Endodermal cell (in vitro differentiated cells): ENCODE measurements at regions not wholly inside any gene's neighbourhood (a gene's known extent, or its start where the extent isn't known, plus 50 kb on each side); places are given as distances from the start of the nearest gene placed in this dataset.
A peak's percentile ranks its signal among the peaks of the same experiment; 100 is the strongest.

Source experiments
- DNase-seq: peaks from one replicate; pipeline ENCODE4 v3.0.0-alpha.2; 2017
- H3K27ac ChIP-seq: 2 replicates; pipeline ENCODE4 v1.5.1; 2013; ENCODE audit warnings: mild to moderate bottlenecking, low read depth, low read length, moderate library complexity
- H3K27me3 ChIP-seq: 2 replicates; pipeline ENCODE4 v1.6.1; 2013; ENCODE audit warnings: mild to moderate bottlenecking, low read length, moderate library complexity; ENCODE audit not compliant: insufficient read depth, control insufficient read depth, poor library complexity, severe bottlenecking
- H3K36me3 ChIP-seq: 2 replicates; pipeline ENCODE4 v1.7.0; 2013; ENCODE audit warnings: mild to moderate bottlenecking, low read length, moderate library complexity; ENCODE audit not compliant: control insufficient read depth, insufficient read depth
- H3K4me1 ChIP-seq: one replicate; pipeline ENCODE4 v1.7.0; 2013; ENCODE audit warnings: low read length; ENCODE audit not compliant: control insufficient read depth, insufficient read depth
- H3K4me3 ChIP-seq: 2 replicates; pipeline ENCODE4 v1.5.1; 2013; ENCODE audit warnings: mild to moderate bottlenecking, low read length, moderate library complexity
- H3K9ac ChIP-seq: 2 replicates; pipeline ENCODE4 v1.6.1; 2013; ENCODE audit warnings: mild to moderate bottlenecking, low read length, moderate library complexity; ENCODE audit not compliant: poor library complexity, severe bottlenecking; ENCODE audit errors: extremely low read depth
- H3K9me3 ChIP-seq: 2 replicates; pipeline ENCODE4 v1.6.1; 2013; ENCODE audit warnings: mild to moderate bottlenecking, low read length, moderate library complexity; ENCODE audit not compliant: control insufficient read depth
- H3K27ac Mint-ChIP-seq: 2 replicates; pipeline ENCODE4 v1.8.0; 2020; ENCODE audit warnings: mixed read lengths
- H3K27me3 Mint-ChIP-seq: 2 replicates; pipeline ENCODE4 v1.8.0; 2021; ENCODE audit warnings: mild to moderate bottlenecking, mixed read lengths; ENCODE audit not compliant: insufficient read depth
- H3K36me3 Mint-ChIP-seq: 2 replicates; pipeline ENCODE4 v1.8.0; 2020; ENCODE audit warnings: low read depth, mixed read lengths
- H3K4me1 Mint-ChIP-seq: 2 replicates; pipeline ENCODE4 v1.8.0; 2020; ENCODE audit warnings: mixed read lengths
- H3K4me3 Mint-ChIP-seq: 2 replicates; pipeline ENCODE4 v1.8.0; 2020; ENCODE audit warnings: mild to moderate bottlenecking, moderate library complexity, mixed read lengths
- H3K9me3 Mint-ChIP-seq: 2 replicates; pipeline ENCODE4 v1.8.0; 2020; ENCODE audit warnings: mild to moderate bottlenecking, mixed read lengths
- CTCF ChIP-seq: fragments of 200-600 bp; sonication (generic); conservative IDR thresholded peaks from 2 replicates; pipeline ENCODE4 v1.5.0; 2021; ENCODE audit warnings: antibody characterized with exemption, mild to moderate bottlenecking
- WGBS, 2 experiments: methylation state at CpG; one replicate each; pipeline versions ENCODE4 v1.1.5 to v1.1.7; 2013; ENCODE audit warnings: missing lambda C conversion rate in 2 of 2, mixed read lengths in 1 of 2; ENCODE audit not compliant: insufficient coverage in 1 of 2, insufficient read length in 1 of 2; 5-methylcytosine and 5-hydroxymethylcytosine counted together

- DNase-seq = no peak
- Mint-ChIP-seq H3K4me3 (no peak overlapping the region), H3K36me3 (no peaks in the 10 kb centered on the region), H3K27ac (no peak overlapping the region), H3K4me1 (no peaks in the 10 kb centered on the region), H3K9me3 (no peaks in the 10 kb centered on the region), H3K27me3 (no peaks in the 10 kb centered on the region)
- Histone ChIP-seq H3K9me3 (no peaks in the 10 kb centered on the region), H3K27ac (no peak overlapping the region), H3K4me3 (no peak overlapping the region), H3K4me1 (no peaks in the 10 kb centered on the region), H3K27me3 (no peaks in the 10 kb centered on the region), H3K36me3 (no peaks in the 10 kb centered on the region), H3K9ac (no peak overlapping the region)
- WGBS, 2 experiments = 87% methylated on average over 2 of the region's 2 CpGs; no CpG with 5 or more reads in 1 of the 2 experiments
- TF ChIP-seq CTCF = no peak
Observed at GRCh38 chr1:189790335-189790734, 687.3 kb downstream of the BRINP3 start.

GRCh38 chr1:189803364-189803763 lies 674.3 kb downstream of the BRINP3 start:
- no peak overlapping the region for H3K27ac Mint-ChIP-seq
- H3K4me3 ChIP-seq = no peak overlapping the region
- no peaks in the 10 kb centered on the region for H3K27me3 Mint-ChIP-seq
- no peaks in the 10 kb centered on the region for H3K9me3 ChIP-seq
- H3K4me1 Mint-ChIP-seq = peaks cover 5% of the 10 kb centered on the region
- H3K27ac ChIP-seq = no peak overlapping the region
- WGBS, 2 experiments = 0% methylated on average over 1 of the region's 3 CpGs; no CpG with 5 or more reads in 1 of the 2 experiments
- DNase-seq = peak; percentile 54
- no peaks in the 10 kb centered on the region for H3K36me3 ChIP-seq
- no peak overlapping the region for H3K9ac ChIP-seq
- TF ChIP-seq CTCF = peak; percentile 62
- H3K4me1 ChIP-seq = peaks cover 3% of the 10 kb centered on the region
- no peaks in the 10 kb centered on the region for H3K9me3 Mint-ChIP-seq
- no peaks in the 10 kb centered on the region for H3K36me3 Mint-ChIP-seq
- H3K4me3 Mint-ChIP-seq = no peak overlapping the region
- no peaks in the 10 kb centered on the region for H3K27me3 ChIP-seq

- no peak for TF ChIP-seq CTCF
- no peaks in the 10 kb centered on the region for H3K9me3 ChIP-seq
- H3K4me3 Mint-ChIP-seq = no peak overlapping the region
- no peak overlapping the region for H3K27ac ChIP-seq
- no peak overlapping the region for H3K4me3 ChIP-seq
- peak; percentile 53 for DNase-seq
- H3K9me3 Mint-ChIP-seq = no peaks in the 10 kb centered on the region
- H3K9ac ChIP-seq = no peak overlapping the region
- no peaks in the 10 kb centered on the region for H3K36me3 ChIP-seq
- H3K27me3 ChIP-seq = no peaks in the 10 kb centered on the region
- WGBS, 2 experiments = 70 to 94% methylated on average over 1 to 2 of the region's 2 CpGs
- H3K36me3 Mint-ChIP-seq = no peaks in the 10 kb centered on the region
- H3K27me3 Mint-ChIP-seq = no peaks in the 10 kb centered on the region
- H3K4me1 ChIP-seq = peaks cover 3% of the 10 kb centered on the region
- H3K4me1 Mint-ChIP-seq = peaks cover 5% of the 10 kb centered on the region
- H3K27ac Mint-ChIP-seq = no peak overlapping the region
Observed at GRCh38 chr1:189804352-189804751, 673.3 kb downstream of the BRINP3 start.
